HG03039 (cell line): ENCODE measurements at regions not wholly inside any gene's neighbourhood (a gene's known extent, or its start where the extent isn't known, plus 50 kb on each side); places are given as distances from the start of the nearest gene placed in this dataset.
"Not testable (repeated sequence)": the region's sequence is repeated elsewhere in the genome, so short reads cannot be mapped to it uniquely, and the experiment has no call there.

Experiments
- ATAC-seq: cut with Tn5 transposase; IDR thresholded peaks from one replicate; pipeline ENCODE4 v1.9.1; 2021; ENCODE audit warnings: mild to moderate bottlenecking, moderate library complexity; ENCODE audit not compliant: unreplicated experiment

DNA sequence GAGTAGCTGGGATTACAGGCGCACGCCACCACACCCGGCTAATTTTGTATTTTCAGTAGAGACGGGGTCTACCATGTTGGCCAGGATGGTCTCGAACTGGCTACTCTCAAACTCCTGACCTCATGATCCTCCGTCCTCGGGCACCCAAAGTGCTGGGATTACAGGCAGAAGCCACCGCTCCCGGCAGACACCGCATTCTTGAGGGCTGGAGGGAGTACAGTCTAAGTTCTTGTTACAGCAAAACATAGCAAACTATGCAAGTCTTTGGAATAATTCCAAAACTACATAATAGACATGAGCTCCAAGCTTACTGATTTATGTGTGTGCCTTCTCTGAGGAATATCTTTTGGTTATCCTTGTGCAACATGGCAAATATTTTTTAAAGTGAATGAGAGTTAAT, 299.1 kb upstream of the ZNF658 start:
- not testable (repeated sequence) for ATAC-seq

DNA sequence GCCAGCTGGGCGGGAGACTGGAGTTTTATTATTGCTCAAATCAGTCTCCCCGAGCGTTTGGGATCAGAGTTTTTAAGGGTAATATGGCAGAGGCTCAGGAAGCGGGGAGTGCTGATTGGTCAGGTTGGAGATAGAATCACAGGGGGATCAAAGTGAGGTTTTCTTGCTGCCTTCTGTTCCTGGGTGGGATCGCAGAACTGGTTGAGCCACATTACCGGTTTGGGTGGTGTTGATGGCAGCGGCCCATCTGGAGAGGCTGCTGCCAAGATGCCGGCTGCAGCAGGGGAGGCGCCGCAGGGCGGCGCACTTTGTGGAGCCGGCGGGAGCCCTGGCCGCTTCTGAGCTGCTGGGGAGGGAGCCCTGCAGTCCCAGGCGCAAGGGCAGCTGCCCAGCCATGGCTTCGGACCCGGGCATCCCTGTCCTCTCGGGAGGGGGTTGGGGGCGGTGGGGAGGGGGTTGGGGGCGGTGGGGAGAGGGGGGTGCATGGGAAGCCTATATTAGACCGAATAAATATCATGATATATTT, 268.9 kb upstream of the ZNF658 start:
- ATAC-seq, result not testable (repeated sequence)

- not testable (repeated sequence) for ATAC-seq
Measured at GRCh38 chr9:66647675-66648074, 252.8 kb upstream of the ZNF658 start.

DNA sequence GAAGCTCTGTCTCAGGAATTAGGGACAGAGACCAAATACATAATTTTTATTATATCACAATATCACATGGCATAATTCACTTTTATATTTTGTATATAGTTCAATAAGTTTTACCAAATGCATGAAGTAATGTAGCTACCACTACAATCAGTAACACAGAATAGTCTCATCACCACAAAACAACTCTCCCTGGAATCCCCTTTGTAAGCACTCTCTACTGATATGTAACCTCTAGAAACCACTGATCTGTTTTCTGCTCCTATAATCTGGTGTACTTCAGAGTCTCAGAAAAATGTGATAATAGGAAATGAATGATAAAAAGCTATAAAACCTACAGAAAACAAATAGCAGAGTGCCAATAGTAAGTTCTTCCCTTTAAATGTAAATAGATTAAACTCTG, 210.3 kb upstream of the ZNF658 start:
- ATAC-seq, result not testable (repeated sequence)

DNA sequence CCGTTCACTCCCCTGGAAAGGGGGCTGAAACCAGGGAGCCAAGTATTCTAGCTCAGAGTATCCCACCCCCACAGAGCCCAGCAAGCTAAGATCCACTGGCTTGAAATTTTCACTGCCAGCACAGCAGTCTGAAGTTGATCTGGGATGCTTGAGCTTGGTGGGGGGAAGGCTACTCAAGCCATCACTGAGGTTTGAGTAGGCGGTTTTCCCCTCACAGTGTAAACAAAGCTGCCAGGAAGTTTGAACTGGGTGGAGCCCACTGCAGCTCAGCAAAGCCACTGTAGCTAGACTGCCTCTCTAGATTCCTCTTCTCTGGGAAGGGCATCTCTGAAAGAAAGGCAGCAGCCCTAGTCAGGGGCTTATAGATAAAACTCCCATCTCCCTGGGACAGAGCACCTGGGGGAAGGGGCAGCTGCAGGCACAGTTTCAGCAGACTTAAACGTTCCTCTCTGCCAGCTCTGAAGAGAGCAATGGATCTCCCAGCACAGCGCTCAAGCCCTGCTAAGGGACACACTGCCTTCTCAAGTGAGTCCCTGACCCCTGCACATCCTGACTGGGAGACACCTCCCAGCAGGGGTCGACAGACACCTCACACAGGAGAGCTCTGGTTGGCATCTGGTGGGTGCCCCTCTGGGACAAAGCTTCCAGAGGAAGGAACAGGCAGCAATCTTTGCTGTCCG, 204.8 kb upstream of the ZNF658 start:
- peak; percentile 82 for ATAC-seq

- not testable (repeated sequence) for ATAC-seq
Measured at GRCh38 chr9:66697343-66698065, 203.0 kb upstream of the ZNF658 start.

DNA sequence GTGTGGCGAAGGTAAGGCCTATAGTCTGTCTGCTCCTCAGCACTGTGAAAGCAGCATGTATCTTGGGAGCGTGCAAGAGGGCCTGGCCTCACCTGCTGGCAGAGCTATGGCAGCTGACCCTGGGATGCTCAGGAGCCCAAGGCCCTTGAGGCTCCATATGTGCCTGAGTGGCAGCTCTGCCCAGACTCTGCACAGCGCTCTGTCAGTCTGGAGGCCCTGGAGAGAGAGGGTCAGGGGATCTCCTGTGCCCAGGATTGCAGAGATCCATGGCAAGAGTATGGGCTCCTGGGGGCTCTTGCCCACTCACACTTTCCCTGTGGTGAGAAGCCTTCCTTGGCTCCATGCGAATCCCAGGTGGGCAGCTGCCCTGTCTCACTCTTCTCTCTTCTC, 202.5 kb upstream of the ZNF658 start:
- ATAC-seq, result not testable (repeated sequence)

DNA sequence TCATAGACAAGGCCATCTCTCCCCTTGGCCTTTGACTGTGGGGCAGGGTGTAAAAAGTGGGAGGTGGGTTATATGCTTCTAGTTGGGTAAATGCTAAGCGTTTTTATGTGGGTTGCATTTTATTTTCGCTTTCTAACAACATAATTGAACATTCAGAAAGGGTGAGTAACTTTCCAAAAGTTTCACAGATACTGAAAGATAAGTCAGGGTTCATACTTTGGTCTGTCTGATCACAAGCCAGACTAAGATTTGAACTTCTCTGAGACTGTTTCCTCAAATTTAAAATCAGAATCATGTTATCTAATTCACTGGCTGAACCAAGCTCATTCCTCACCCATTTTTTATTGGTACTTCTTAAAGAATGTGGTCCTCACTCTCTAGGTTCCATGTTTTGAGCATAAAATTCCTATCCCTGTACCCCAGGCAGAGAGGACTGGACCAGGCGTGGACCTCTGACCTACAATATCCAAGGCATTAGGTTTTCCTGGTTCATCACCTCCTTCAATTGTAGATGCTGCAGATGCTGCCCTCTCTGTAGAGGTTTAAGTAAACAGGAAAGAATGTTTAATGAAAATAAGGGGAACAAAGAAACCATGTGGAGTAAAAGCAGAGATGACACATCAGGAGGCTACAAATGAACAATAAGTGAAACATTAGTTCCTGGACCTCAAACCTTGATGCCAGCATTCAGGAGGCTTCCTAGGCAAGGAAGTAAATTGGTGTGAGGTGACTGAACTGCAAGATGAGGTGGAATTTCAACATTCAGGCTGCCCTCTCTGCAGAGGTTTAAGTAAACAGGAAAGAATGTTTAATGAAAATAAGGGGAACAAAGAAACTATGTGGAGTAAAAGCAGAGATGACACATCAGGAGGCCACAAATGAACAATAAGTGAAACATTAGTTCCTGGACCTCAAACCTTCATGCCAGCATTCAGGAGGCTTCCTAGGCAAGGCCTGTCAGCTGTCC, 198.8 kb upstream of the ZNF658 start:
- not testable (repeated sequence) for ATAC-seq

DNA sequence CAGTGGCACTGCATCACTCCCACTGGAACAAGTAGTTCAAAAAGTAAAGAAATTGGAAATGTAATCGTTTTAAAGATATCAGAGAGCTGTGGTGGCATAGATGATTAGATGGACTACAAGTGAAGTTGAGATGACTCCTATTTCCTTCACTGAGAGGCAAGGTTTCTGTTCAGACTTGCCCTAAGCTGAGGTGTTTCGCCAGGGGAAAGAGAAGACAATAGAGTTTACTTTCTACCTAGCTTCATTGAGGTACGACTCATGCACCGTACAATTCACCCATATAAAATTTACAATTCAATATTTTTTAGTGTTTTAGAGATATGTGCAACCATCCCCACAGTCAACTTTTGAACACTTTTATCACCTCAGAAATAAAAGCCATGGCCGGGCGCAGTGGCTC, 189.0 kb upstream of the ZNF658 start:
- not testable (repeated sequence) for ATAC-seq

GRCh38 chr9:66712870-66713269, 187.7 kb upstream of the ZNF658 start:
- peak; percentile 71 for ATAC-seq

DNA sequence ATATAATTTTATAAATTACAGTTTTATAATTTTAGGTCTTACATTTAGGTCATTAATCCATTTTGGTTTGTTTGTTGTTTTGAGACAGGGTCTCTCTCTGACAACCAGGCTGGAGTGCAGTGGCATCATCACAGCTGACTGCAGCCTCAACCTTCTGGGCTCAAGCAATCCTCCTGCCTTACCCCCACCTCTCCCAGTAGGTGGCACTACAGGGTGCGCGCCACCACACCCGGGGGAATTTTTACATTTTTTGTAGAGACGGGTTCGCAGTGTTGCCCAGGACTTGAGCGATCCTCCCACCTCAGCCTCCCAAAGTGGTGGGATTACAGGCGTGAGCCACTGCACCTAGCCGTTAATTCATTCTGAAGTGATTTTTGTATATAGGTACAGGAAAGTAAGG, 187.0 kb upstream of the ZNF658 start:
- peak; percentile 63 for ATAC-seq

DNA sequence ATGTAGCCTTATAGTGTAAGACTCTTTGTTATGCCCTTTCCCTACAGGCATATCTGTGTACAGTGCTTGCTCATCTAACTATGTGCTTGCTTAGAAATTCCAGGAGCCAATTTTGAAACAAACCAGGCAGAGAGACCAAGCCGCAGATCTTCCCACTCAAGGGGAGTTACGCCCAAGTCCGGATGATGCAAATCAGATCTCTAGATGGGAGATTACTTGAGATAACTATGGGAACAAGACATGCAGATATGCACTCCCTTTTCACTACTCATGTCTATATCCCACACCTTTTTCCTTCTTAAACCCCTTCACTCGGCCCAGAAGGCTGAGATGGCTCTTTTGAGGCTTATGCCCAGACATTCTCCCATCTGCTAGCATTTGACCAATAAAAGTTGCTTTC, 179.7 kb upstream of the ZNF658 start:
- ATAC-seq, result not testable (repeated sequence)

DNA sequence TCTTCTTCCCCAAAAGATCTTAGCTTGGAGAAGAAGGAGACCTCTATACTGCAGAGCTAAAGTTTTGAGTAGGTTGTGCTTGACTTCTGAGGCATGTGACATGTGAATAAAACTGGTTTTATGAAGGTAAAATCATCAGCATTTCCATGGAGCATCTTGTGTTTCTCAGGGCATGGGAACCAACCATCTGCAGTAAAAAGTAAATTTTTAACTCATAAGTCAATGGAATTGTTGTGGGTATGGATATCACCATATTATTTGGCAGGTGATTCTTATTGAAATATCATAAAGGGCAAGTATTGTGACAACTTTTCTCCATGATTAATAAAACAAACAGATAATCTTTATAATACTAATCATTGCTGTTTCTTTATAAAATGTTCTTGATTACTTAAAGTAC, 173.0 kb upstream of the ZNF658 start:
- not testable (repeated sequence) for ATAC-seq

DNA sequence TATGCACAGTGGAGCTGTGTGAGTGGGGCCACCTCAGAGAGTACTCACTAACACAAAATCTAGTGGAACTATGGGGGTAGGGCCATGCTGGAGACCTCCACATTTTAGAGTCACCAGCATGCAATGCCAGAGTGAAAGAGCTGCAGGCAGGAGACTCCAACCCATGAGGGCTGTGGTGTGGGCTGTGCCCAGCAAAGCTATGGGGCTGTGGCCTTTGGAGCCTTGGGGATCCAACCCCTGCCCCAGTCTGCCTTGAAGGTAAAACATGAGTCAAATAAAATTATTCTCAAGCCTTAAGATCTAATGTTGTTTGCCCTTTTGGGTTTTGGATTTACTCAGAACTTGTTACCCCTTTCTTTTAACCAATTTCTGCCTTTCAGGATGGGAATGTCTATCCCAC, 163.8 kb upstream of the ZNF658 start:
- ATAC-seq, result not testable (repeated sequence)

- not testable (repeated sequence) for ATAC-seq
Measured at GRCh38 chr9:66738418-66738817, 162.1 kb upstream of the ZNF658 start.

- not testable (repeated sequence) for ATAC-seq
Measured at GRCh38 chr9:66740136-66740535, 160.4 kb upstream of the ZNF658 start.

DNA sequence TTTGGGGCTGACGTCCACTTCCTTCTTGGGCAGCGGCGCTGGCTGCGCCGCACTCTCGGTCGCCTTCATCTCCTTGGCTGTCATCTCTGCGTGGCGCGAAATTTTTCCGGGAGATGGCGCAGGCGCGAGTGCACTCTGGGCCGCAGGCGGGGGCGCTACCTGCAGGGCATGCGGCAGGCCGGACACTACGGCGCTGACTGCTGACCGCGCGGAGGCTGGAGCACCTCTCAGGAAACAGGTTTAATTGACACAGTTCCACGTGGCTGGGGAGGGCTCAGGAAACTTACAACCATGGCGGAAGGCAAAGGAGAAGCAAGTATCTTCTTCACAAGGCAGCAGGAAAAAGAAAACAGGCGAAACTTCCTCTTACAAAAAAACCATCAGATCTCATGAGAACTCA, 154.7 kb upstream of the ZNF658 start:
- ATAC-seq, result not testable (repeated sequence)

- ATAC-seq, result not testable (repeated sequence)
Measured at GRCh38 chr9:66752324-66752923, 148.1 kb upstream of the ZNF658 start.

DNA sequence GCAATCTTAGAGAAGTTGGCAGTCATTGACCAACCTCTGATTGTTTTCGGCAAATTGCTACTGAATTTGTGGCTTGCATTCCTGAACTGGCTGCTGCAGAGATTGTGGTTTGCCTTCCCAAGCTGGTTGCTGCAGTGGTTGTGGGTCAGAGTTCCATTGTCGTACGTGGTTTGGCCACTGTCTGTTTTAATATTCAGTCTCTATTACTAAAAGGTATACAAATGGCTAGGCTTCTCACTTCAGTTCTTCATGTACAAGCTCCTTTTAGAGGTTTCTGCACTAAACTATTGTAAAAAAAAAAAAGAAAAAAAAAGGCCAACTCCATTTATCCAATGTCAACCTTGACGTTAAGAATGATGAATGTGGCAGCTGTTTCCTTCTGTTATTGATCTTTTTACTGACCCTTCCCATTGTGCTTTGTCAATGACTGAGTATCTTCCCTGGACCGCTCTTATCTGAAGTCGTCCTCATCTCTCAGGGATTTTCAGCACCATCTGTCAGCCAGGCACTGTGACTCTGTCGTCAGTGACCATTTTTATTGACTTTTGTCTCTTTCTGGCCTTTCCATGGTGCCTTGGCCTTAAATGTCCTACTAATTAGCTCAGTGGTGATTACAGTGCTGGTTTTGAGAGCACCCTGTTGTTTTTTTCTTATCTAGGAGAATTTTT, 140.6 kb upstream of the ZNF658 start:
- not testable (repeated sequence) for ATAC-seq
